ENCODE measurements at regions not wholly inside any gene's neighbourhood (a gene's known extent, or its start where the extent isn't known, plus 50 kb on each side); places are given as distances from the start of the nearest gene placed in this dataset.

- no peak for DNase-seq (ENCODE audit: low spot score)
- TF ChIP-seq, protein P1, sequence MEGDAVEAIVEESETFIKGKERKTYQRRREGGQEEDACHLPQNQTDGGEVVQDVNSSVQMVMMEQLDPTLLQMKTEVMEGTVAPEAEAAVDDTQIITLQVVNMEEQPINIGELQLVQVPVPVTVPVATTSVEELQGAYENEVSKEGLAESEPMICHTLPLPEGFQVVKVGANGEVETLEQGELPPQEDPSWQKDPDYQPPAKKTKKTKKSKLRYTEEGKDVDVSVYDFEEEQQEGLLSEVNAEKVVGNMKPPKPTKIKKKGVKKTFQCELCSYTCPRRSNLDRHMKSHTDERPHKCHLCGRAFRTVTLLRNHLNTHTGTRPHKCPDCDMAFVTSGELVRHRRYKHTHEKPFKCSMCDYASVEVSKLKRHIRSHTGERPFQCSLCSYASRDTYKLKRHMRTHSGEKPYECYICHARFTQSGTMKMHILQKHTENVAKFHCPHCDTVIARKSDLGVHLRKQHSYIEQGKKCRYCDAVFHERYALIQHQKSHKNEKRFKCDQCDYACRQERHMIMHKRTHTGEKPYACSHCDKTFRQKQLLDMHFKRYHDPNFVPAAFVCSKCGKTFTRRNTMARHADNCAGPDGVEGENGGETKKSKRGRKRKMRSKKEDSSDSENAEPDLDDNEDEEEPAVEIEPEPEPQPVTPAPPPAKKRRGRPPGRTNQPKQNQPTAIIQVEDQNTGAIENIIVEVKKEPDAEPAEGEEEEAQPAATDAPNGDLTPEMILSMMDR (IDR thresholded peaks at IDR 0.05; ENCODE audit: extremely low read depth, insufficient read depth, missing control alignments) = no peak
- in situ Hi-C loops (cut with MboI; ENCODE audit: low pct_unique_long_range_greater_than_20kb, low sequenced_read_pairs, unreplicated experiment) = no loop called here
Observed at GRCh38 chrX:16484338-16484737, 165.6 kb upstream of the S100G start.

DNA sequence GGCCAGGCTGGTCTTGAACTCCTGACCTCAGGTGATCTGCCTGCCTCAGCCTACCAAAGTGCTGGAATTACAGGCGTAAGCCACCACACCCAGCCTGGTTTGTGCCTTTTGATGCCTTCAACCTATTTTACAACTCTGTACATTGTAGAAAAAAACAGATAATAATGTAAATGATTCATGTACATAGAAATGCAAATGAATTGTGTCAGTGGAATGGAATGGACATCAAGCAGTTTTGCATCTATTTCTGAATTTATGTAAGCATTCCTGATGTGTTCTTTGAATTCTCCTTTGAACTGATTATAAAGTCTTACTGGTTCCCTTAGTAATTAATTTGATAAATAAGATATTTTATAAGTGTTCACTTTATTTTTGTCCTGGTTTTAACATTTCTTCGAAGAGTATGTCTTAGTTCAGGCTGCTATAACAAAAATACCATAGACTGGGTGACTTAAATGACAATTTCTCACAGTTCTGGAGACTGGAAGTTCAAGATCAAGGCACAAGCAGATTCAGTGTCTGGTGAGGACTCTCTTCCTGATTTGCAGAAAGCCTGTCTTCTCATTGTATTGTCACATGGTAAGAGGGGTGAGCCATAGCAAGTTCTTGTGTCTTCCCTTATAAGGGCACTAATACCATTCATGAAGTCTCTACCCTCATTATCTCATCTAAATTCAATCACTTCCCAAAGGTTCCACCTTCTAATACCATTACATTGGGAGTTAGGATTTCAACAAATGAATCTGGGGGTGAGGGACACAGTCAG lies 162.2 kb upstream of the S100G start:
- DNase-seq (ENCODE audit: low spot score) = no peak
- TF ChIP-seq, protein P1 (IDR thresholded peaks at IDR 0.05; ENCODE audit: extremely low read depth, insufficient read depth, missing control alignments) = no peak
- in situ Hi-C loops (cut with MboI; ENCODE audit: low pct_unique_long_range_greater_than_20kb, low sequenced_read_pairs, unreplicated experiment) = no loop called here

- in situ Hi-C loops (cut with MboI; ENCODE audit: low pct_unique_long_range_greater_than_20kb, low sequenced_read_pairs, unreplicated experiment) = no loop called here
- TF ChIP-seq, protein P1 (IDR thresholded peaks at IDR 0.05; ENCODE audit: extremely low read depth, insufficient read depth, missing control alignments) = no peak
- DNase-seq (ENCODE audit: low spot score) = no peak
Observed at GRCh38 chrX:16488959-16489358, 161.0 kb upstream of the S100G start.

GRCh38 chrX:16491461-16491860 lies 158.5 kb upstream of the S100G start:
- TF ChIP-seq, protein P1 (IDR thresholded peaks at IDR 0.05; ENCODE audit: extremely low read depth, insufficient read depth, missing control alignments) = no peak
- no peak for DNase-seq (ENCODE audit: low spot score)

DNA sequence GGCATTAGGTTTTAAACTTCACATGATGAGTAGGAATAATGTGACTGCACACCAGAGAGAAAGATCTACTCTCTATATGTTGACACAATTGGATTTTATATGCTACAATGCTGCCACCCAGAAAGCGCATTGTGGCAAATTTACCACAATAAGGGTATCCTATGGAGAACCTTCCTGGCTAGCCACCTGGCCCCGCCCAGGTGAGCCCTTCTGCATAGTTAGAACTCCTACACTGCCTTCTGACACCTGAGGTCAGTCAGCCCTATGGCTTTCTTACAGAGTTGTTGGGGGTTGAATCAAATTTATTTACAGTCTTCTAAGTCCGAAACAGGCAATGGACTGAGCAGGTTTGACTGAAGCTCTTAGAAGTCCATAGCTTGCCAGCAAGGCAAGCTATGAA lies 153.8 kb upstream of the S100G start:
- in situ Hi-C loops (cut with MboI; ENCODE audit: low pct_unique_long_range_greater_than_20kb, low sequenced_read_pairs, unreplicated experiment) = no loop called here

More at GRCh38 chrX:16491461-16491860, 158.5 kb upstream of the S100G start:
- in situ Hi-C loops (cut with MboI; ENCODE audit: low pct_unique_long_range_greater_than_20kb, low sequenced_read_pairs, unreplicated experiment) = no loop called here

DNA sequence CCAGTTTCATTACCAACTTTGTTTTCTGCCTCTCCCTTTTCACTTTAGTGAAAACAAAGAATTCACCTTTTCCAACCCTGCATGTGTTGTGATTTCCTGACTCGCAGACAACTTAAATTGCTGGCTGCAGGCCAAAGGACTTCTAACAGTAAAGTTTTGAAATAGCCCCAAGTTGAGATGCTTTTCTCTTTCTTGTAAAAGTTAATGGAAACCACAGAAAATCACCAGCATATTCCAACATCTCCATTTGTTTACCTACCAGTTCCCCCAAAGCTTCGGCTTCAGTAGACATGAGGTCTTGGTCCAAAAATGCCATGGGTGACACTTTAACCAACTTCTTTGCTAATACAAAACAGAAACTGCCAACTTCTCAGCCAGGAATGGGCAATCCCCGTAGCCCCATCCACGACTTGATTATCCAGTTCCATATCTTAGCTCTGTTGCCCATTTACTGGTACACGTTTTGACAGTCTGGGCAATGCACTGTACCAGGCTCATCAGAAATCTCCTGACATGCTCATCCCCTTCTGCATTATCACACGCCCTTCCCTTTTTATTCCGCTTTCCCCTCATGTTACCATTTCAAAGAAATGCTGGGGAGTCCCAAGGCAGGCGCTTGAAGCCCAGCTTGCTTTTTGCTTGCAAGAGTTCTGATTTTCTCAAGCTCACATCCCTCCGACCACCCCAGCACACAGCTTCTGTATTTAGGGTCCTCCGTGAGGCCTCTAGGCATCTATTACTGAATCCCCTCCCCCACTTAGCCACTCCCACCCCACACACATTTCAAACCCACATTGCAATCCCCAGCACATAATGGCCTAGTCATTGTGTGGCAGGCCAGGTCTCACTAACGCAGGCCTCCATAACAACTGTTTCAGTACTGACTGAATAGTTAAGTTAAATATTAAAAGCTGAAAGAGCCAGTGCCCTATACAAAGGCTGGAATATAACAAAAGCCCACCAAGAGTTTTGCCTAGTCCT lies 137.9 kb upstream of the S100G start:
- in situ Hi-C loops (cut with MboI; ENCODE audit: low pct_unique_long_range_greater_than_20kb, low sequenced_read_pairs, unreplicated experiment) = no loop called here
- TF ChIP-seq, protein P1 (IDR thresholded peaks at IDR 0.05; ENCODE audit: extremely low read depth, insufficient read depth, missing control alignments) = no peak
- DNase-seq (ENCODE audit: low spot score) = no peak

More for the DNA sequence above, 153.8 kb upstream of the S100G start:
- DNase-seq (ENCODE audit: low spot score) = no peak
- TF ChIP-seq, protein P1 (IDR thresholded peaks at IDR 0.05; ENCODE audit: extremely low read depth, insufficient read depth, missing control alignments) = no peak

Data from GM13977 (cell line).